HepG2 (cell line): ENCODE measurements at regions not wholly inside any gene's neighbourhood (a gene's known extent, or its start where the extent isn't known, plus 50 kb on each side); places are given as distances from the start of the nearest gene placed in this dataset.

Experiments used
- ATAD3A ChIP-seq: sonication (generic); formaldehyde crosslinking; IDR thresholded peaks from 2 replicates; pipeline ENCODE4 v1.4.0; 2020; ENCODE audit warnings: missing genetic modification reagents
- HDAC6 ChIP-seq: fragments of 200-600 bp; sonication (generic); IDR thresholded peaks from 2 replicates; pipeline ENCODE4 v1.7.0; 2017; ENCODE audit warnings: mild to moderate bottlenecking, antibody characterized with exemption, low read length, low read depth
- MAFG ChIP-seq: sonication (generic); formaldehyde crosslinking; IDR thresholded peaks from 2 replicates; pipeline ENCODE4 v1.5.1; 2020; ENCODE audit warnings: mild to moderate bottlenecking, missing genetic modification reagents
- MBD4 ChIP-seq: IDR thresholded peaks from 2 replicates; pipeline ENCODE4 v1.6.1; 2012; ENCODE audit warnings: low read length, inconsistent platforms, borderline replicate concordance
- NR2F2 ChIP-seq: IDR thresholded peaks from 2 replicates; pipeline ENCODE4 v1.6.1; 2012; ENCODE audit warnings: low read depth, inconsistent platforms, borderline replicate concordance
- PHF20 ChIP-seq: sonication (generic); formaldehyde crosslinking; IDR thresholded peaks from 2 replicates; pipeline ENCODE4 v1.5.0; 2020; ENCODE audit warnings: mild to moderate bottlenecking, missing genetic modification reagents
- PHF5A ChIP-seq: IDR thresholded peaks from one replicate; pipeline ENCODE4 v1.6.1; 2018; ENCODE audit warnings: low read depth, missing genetic modification reagents; ENCODE audit not compliant: unreplicated experiment
- RAD21 ChIP-seq: fragments of 450-650 bp; formaldehyde crosslinking; IDR thresholded peaks from 2 replicates; pipeline ENCODE4 v1.5.0; 2020; ENCODE audit warnings: mild to moderate bottlenecking
- RCOR2 ChIP-seq: IDR thresholded peaks from 2 replicates; pipeline ENCODE4 v1.6.1; 2016; ENCODE audit warnings: missing biosample characterization, missing genetic modification reagents
- RNF2 ChIP-seq: fragments of 450-650 bp; conservative IDR thresholded peaks from 2 replicates; pipeline ENCODE4 v1.6.1; 2016; ENCODE audit warnings: low read depth
- SALL2 ChIP-seq: sonication (generic); formaldehyde crosslinking; IDR thresholded peaks from 2 replicates; pipeline ENCODE4 v1.8.1; 2023; ENCODE audit warnings: mild to moderate bottlenecking, missing genetic modification reagents, inconsistent platforms
- SMAD3 ChIP-seq: sonication (generic); formaldehyde crosslinking; IDR thresholded peaks from 2 replicates; pipeline ENCODE4 v1.4.0; 2020; ENCODE audit warnings: missing genetic modification reagents
- TAF1 ChIP-seq: sonication (generic); formaldehyde crosslinking; IDR thresholded peaks from 2 replicates; pipeline ENCODE4 v1.4.0; 2020; ENCODE audit warnings: missing genetic modification reagents
- ZBTB42 ChIP-seq: sonication (generic); formaldehyde crosslinking; IDR thresholded peaks from 2 replicates; pipeline ENCODE4 v1.5.0; 2020; ENCODE audit warnings: mild to moderate bottlenecking, missing genetic modification reagents
- ZFY ChIP-seq: sonication (generic); formaldehyde crosslinking; IDR thresholded peaks from 2 replicates; pipeline ENCODE4 v1.4.0; 2020; ENCODE audit warnings: missing genetic modification reagents
- ZNF235 ChIP-seq: sonication (generic); formaldehyde crosslinking; IDR thresholded peaks from 2 replicates; pipeline ENCODE4 v1.8.1; 2023; ENCODE audit warnings: mild to moderate bottlenecking, missing genetic modification reagents, borderline replicate concordance
- ZNF264 ChIP-seq: sonication (generic); formaldehyde crosslinking; IDR thresholded peaks from 2 replicates; pipeline ENCODE4 v1.4.0; 2020; ENCODE audit warnings: missing genetic modification reagents
- ZNF468 ChIP-seq: sonication (generic); formaldehyde crosslinking; IDR thresholded peaks from 2 replicates; pipeline ENCODE4 v1.8.0; 2022; ENCODE audit warnings: mild to moderate bottlenecking, moderate library complexity, missing genetic modification reagents
- ZNF501 ChIP-seq: sonication (generic); formaldehyde crosslinking; IDR thresholded peaks from 2 replicates; pipeline ENCODE4 v1.5.1; 2020; ENCODE audit warnings: mild to moderate bottlenecking, moderate library complexity, missing genetic modification reagents
- ZNF598 ChIP-seq: sonication (generic); formaldehyde crosslinking; IDR thresholded peaks from 2 replicates; pipeline ENCODE4 v1.5.1; 2020; ENCODE audit warnings: mild to moderate bottlenecking, missing genetic modification reagents, borderline replicate concordance
- ZNF605 ChIP-seq: sonication (generic); formaldehyde crosslinking; IDR thresholded peaks from 2 replicates; pipeline ENCODE4 v1.8.0; 2022; ENCODE audit warnings: mild to moderate bottlenecking, missing genetic modification reagents
- ZNF773 ChIP-seq: sonication (generic); formaldehyde crosslinking; IDR thresholded peaks from 2 replicates; pipeline ENCODE4 v1.4.0; 2020; ENCODE audit warnings: missing genetic modification reagents, borderline replicate concordance
- ZSCAN21 ChIP-seq: sonication (generic); formaldehyde crosslinking; IDR thresholded peaks from 2 replicates; pipeline ENCODE4 v1.8.0; 2022; ENCODE audit warnings: mild to moderate bottlenecking, missing genetic modification reagents, moderate library complexity, borderline replicate concordance
- ZSCAN9 ChIP-seq: IDR thresholded peaks from 2 replicates; pipeline ENCODE4 v1.6.1; 2016; ENCODE audit warnings: borderline replicate concordance
- TF ChIP-seq, protein P1 (sequence below), 2 experiments: sonication (generic) in 1 of 2; formaldehyde crosslinking in 1 of 2; IDR thresholded peaks; 2 replicates each; pipeline versions ENCODE4 v1.5.1 to v1.6.1; 2011 to 2020; ENCODE audit warnings: borderline replicate concordance in 1 of 2, low read depth in 1 of 2, low read length in 1 of 2, mild to moderate bottlenecking in 1 of 2, missing genetic modification reagents in 1 of 2, moderate library complexity in 1 of 2
- TF ChIP-seq, protein P2 (sequence below), 2 experiments: sonication (generic) in 1 of 2; formaldehyde crosslinking in 1 of 2; IDR thresholded peaks; 2 replicates each; pipeline versions ENCODE4 v1.4.0 to v1.6.1; 2018 to 2020; ENCODE audit warnings: missing genetic modification reagents in 2 of 2, borderline replicate concordance in 1 of 2, low read depth in 1 of 2, mild to moderate bottlenecking in 1 of 2, missing biosample characterization in 1 of 2
- TF ChIP-seq, protein P3 (sequence below): sonication (generic); formaldehyde crosslinking; IDR thresholded peaks from 2 replicates; pipeline ENCODE4 v1.8.0; 2022; ENCODE audit warnings: low read depth, missing genetic modification reagents

DNA sequence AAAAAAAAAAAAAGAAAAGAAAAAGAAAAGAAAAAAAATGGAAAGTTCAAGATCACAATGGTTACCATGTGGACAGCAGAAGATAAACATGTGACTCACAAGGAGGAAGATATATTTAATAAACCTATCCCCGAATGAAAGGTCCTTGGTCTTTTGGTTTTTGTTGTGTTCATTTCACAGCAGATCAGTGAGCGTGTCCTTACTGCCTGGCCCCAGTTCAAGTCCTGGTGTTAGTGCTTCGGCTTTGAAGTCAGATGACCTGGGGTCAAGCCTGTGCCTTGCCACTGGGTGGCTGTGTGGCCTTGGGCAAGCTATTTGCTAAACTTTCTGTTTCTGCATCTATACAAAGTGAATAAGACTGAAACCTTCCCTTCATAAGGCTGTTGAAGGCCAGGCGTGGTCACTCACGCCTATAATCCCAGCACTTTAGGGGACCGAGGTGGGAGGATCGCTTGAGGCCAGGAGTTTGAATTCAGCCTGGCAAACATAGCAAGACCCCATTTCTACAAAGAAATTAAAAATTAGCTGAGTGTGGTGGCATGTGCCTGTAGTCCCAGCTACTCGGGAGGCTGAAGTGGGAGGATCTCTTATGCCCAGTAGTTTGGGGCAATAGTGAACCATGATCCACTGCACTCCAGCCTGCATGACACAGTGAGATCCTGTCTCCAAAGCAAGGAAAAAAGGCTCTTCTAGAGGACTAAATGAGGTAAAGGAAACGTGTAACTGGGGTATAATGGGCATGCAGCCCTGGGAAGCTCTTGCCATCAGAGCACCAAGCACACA, 94.5 kb upstream of the SPATA31D4 start (continued):
- no peak for TF ChIP-seq ZFY (CRISPR knock-in tag)
- TF ChIP-seq ZBTB42 (CRISPR knock-in tag) = no peak
- TF ChIP-seq, protein P1, sequence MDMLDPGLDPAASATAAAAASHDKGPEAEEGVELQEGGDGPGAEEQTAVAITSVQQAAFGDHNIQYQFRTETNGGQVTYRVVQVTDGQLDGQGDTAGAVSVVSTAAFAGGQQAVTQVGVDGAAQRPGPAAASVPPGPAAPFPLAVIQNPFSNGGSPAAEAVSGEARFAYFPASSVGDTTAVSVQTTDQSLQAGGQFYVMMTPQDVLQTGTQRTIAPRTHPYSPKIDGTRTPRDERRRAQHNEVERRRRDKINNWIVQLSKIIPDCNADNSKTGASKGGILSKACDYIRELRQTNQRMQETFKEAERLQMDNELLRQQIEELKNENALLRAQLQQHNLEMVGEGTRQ (IDR thresholded peaks at IDR 0.05; ENCODE audit: low read depth, low read length) = no peak
- TF ChIP-seq, protein P1 (CRISPR knock-in tag; IDR thresholded peaks at IDR 0.05; ENCODE audit: borderline replicate concordance) = no peak
- TF ChIP-seq ZSCAN21 (CRISPR knock-in tag) = no peak
- 0 out of 2 replicates have a peak, but pooled peaks have one; percentile 37 for TF ChIP-seq ZNF605
- TF ChIP-seq, protein P2, sequence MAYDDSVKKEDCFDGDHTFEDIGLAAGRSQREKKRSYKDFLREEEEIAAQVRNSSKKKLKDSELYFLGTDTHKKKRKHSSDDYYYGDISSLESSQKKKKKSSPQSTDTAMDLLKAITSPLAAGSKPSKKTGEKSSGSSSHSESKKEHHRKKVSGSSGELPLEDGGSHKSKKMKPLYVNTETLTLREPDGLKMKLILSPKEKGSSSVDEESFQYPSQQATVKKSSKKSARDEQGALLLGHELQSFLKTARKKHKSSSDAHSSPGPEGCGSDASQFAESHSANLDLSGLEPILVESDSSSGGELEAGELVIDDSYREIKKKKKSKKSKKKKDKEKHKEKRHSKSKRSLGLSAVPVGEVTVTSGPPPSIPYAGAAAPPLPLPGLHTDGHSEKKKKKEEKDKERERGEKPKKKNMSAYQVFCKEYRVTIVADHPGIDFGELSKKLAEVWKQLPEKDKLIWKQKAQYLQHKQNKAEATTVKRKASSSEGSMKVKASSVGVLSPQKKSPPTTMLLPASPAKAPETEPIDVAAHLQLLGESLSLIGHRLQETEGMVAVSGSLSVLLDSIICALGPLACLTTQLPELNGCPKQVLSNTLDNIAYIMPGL (CRISPR knock-in tag; IDR thresholded peaks at IDR 0.05; ENCODE audit: borderline replicate concordance in 1 of 2, low read depth in 1 of 2) = no peak
- TF ChIP-seq ZSCAN9 (CRISPR knock-in tag) = no peak
- peak; percentile 98 for TF ChIP-seq ZNF264 (CRISPR knock-in tag)
- peak; percentile 51; the same call in 1 of the 2 replicates for TF ChIP-seq ZNF501 (CRISPR knock-in tag)
- no peak for TF ChIP-seq PHF20
- TF ChIP-seq ZNF468 (CRISPR knock-in tag) = no peak
- TF ChIP-seq NR2F2 = peak; percentile 82
- TF ChIP-seq ZNF598 (CRISPR knock-in tag) = no peak
- no peak for TF ChIP-seq MBD4
- no peak for TF ChIP-seq HDAC6
- TF ChIP-seq RCOR2 = peak; percentile 16; the same call in 1 of the 2 replicates
- no peak for TF ChIP-seq TAF1
- TF ChIP-seq RNF2 = 0 out of 2 replicates have a peak, but pooled peaks have one; percentile 26
- no peak for TF ChIP-seq ZNF235 (CRISPR knock-in tag)
- no peak for TF ChIP-seq SMAD3 (CRISPR knock-in tag)
- TF ChIP-seq SALL2 = peak; percentile 61; the same call in 1 of the 2 replicates
- no peak for TF ChIP-seq PHF5A (CRISPR knock-in tag)
- TF ChIP-seq, protein P3, sequence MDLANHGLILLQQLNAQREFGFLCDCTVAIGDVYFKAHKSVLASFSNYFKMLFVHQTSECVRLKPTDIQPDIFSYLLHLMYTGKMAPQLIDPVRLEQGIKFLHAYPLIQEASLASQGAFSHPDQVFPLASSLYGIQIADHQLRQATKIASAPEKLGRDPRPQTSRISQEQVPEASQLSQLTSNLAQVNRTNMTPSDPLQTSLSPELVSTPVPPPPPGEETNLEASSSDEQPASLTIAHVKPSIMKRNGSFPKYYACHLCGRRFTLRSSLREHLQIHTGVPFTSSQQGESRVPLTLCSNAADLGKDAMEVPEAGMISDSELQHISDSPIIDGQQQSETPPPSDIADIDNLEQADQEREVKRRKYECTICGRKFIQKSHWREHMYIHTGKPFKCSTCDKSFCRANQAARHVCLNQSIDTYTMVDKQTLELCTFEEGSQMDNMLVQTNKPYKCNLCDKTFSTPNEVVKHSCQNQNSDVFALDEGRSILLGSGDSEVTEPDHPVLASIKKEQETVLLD (CRISPR knock-in tag) = no peak
- no peak for TF ChIP-seq ATAD3A (CRISPR knock-in tag)
- no peak for TF ChIP-seq MAFG (CRISPR knock-in tag)
- TF ChIP-seq ZNF773 (CRISPR knock-in tag) = no peak
- no peak for TF ChIP-seq RAD21 (CRISPR knock-in tag)
